GM18517 (cell line): ENCODE measurements at regions not wholly inside any gene's neighbourhood (a gene's known extent, or its start where the extent isn't known, plus 50 kb on each side); places are given as distances from the start of the nearest gene placed in this dataset.

Experiments
- ATAC-seq: cut with Tn5 transposase; IDR thresholded peaks from one replicate; pipeline ENCODE4 v1.9.1; 2021; ENCODE audit warnings: mild to moderate bottlenecking, moderate library complexity; ENCODE audit not compliant: unreplicated experiment

DNA sequence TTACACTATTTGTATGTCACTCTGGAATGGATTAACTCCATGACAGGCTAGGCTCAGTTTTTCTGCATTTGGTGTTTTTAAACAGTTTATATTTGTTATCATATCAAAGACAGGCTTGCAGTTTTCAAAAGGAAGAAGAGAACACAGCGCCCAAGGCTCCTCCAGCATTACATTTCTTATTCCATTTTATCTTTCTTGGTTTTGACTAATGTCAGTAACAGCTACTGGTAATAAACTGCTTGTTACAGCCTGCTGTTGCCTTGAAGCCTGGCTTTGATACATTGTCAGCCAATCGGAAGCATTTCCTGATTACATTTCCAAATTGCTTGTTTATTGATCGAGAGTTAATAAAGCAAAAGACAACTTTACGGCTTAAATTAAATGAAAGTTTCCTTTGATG lies 166.0 kb upstream of the MDFIC start:
- ATAC-seq: no peak

DNA sequence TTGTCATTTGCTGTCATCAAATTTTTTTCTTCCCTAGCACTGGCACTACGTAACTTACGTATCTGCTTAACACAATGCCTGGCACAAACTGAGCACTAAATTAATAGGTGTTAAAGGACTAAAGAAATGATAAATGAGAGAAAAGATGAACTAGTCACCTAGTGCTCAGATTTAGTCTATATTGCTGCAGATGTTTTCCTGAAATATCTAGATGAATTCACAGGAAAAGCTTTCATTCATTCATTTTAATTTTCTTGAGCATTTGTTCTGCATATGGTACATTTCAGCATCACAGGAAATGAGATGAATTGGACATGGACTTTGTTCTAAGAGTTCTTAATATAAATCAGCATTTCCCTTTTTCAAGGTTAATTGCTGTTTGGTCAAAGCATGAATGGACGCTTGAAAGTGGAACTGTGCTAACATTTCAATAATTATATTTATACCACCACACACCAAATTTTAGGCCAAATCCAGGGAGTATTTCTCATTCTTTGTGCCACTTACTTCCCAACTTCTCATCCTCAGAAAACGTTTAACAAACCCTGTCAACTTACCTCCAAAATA lies 163.2 kb upstream of the MDFIC start:
- no peak for ATAC-seq

DNA sequence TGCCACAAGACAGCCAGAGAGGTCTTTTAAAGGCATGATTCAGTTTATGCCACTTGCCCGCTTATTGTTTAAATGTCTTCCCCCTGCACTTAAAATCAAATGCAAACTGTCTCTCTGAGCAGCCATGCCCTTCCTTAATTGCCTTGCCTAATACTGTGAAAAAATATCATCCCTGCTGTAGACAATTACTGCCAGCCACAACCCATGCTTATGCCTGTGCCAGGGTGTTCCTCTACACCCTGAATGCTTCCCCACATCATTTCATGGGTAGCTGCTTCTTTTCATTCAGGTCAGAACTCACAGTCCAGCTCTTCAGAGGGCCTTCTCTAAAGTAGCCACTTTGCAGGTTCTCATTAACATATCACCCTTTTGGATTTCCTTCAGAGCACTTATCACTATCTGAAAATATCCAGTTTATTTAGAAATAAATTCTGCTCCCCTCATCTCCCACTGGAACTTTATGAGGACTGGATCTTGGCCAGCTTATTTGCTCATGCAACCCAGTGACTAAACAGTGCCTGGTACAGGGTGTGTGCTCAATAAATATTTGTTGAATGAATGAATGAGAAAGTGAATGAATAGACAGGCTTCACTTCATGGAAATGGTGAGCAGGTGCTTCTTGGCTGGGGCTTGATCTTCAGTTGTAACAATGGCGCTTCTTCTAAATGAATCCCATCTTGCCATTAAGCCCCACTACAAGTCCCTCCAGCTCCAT lies 162.4 kb upstream of the MDFIC start:
- no peak for ATAC-seq

DNA sequence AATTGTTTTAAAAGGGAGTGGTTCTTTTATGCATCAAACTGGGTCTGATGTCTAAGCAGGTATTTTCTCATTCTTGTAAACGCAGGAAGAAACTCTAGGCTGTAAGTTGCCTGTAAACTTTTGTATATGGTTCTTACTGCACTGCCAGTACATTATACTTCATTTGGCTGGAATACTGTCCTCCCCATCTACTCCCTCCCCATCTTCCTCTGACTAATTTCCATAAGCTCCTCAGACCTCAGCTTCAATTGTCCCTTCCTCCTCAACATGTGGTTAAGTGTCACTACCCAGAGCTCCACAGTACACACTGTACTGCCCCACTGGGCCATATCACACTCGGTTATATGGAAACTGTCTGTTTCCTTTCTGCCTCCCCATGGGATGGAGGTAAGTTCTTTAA lies 161.4 kb upstream of the MDFIC start:
- no peak for ATAC-seq

DNA sequence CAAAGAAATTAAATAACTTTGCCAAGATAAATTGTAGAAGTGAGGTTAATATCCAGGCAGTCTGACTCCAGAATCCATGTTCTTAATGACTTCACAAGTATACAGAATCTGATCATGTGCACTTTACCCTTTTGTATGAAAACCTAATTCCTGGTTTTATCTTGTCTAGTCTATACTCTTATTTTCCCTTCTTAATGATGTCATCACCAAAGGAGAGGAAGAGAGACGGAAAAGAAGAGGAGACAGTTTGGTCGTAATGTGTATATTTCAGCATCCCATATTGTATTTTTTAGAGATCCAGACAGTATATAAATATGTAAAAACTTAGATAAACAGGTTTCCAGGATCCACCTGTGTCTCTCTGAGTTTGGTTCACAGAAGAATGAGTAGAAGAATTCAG lies 159.9 kb upstream of the MDFIC start:
- ATAC-seq: no peak

DNA sequence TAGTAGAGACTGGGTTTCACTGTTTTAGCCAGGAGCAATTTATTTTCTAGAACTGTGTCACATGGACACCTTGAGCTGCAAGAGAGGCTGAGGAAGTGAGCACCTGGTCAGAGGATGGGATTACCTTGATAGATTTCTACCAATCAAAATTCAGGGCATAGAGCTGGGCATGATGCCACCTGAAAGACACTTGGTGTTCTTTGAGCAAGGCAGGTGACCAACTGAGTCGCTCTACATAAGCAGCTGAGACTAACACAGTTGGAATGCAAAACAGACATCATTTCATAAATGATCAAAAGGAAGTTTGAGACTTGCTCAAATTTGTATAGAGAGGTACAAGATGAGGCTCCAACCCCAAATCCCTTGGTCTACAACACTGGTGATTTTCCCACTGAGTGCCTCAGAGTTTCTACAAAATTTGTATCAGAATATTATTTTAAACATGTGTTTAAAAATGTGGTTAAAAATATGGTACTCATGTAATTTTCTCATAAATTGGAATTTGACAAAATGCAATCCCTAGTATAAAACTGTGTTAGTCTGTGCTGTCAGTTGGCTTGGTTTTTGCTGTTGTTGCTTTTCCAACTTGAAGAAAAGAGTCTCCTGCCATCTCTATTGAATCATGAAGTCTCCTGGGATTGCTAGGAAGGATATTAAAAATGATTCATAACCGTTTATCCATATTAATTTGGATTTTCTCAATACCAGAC lies 156.4 kb upstream of the MDFIC start:
- no peak for ATAC-seq

DNA sequence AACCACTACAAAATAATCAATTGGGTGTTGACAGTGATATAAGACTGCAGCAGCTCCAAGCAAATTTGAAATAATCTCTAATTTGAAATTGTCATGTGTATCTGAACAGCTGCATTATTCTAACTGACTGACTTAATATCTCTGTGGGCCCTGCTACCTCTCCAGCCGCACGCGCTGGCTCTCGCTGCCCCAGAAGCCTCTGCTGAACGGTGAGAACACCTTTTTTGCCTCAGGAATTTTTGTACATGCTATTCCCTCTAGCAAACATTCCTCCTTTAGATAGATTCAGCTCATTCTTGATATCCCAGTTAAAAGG lies 155.9 kb upstream of the MDFIC start:
- ATAC-seq: no peak

DNA sequence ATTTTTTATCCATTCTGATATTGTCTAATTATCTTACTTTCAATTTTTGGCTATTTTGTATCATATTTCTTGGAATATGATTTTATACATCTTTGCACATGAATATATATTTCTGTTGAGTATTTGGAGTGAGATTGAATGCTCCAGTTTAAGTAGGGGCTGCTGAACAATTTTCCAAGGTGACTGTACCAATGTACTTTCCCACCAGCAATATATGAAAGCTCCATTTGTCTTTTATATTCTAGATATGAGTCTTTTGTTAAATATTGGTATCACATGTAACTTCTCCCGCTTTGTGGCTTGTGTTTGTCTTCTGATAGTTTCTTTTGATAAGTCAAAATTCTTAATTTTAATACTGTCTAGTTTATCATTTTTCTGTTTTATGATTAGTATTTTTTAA lies 144.6 kb upstream of the MDFIC start:
- no peak for ATAC-seq

DNA sequence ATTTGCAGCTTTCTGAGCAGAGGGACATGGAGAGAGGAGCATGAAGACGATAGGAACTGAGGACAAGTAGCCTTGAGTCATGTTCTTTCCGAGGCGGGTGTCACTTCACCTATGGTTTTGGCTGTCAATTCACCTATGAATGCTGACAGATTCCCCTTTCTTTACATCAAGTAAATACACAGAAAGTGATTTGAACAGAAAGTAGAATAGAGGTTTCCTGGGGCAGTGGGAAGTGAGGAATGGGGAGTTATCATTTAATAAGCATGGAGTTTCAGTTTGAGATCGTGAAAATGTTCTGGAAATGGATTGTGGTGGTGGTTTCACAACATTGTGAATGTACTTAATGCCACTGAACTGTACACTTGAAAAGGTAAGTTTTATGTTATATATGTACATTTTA lies 138.4 kb upstream of the MDFIC start:
- no peak for ATAC-seq

DNA sequence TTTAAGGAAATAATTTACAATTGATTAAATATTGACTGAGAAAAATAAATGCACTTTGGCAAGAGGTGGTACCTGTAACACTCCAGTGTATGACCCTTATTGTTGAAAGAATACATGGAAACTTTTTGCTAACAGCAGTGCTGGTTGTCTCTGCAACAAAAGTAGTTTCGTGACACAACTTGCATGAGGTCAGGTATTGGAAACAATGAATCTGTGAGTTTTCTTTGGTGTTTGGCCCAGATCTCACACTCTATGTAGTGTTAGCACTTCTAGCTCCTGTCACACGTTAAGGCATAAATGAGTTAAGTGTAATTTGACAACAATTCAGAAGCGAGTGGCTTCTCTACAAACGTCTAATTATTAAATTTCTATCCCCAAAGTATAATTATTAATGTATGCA lies 137.7 kb upstream of the MDFIC start:
- ATAC-seq: no peak

DNA sequence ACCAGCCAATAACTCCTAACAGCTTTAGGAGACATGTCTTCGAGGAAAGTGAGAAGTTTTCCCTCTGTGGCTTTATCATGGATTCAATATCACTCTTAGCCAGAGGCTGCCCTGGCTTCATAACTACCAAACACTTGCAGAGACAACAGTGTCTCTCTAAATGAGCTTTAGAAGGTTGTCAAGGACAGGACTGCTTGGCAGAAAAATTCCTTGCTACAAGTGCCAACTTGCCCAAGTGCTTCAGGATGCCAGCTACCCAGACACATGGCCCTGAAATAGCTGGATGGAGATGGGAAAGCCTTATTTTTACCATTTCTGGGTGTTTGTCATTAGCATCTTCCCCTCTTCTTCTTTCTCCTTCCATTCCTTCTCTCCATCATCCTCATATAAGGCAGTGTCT lies 137.1 kb upstream of the MDFIC start:
- no peak for ATAC-seq

DNA sequence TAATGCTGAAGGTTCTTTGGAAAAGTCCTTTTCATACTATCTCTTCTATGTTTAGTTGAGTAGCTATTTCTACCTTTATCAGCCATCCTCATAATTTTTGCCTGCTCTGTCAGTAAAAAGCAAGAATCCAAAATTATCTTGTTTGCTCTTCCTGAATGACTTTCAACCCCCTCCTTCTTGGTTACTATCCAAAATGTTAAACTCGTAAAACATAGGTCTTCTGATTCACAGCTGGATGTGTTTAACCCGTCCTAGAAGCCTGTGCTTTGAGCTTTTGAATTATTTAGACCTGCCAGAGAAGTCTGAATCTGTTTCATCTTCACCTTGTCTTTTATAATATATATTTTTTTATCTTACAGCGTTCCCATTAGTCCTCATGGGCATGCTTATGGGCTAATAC lies 136.4 kb upstream of the MDFIC start:
- ATAC-seq: no peak

DNA sequence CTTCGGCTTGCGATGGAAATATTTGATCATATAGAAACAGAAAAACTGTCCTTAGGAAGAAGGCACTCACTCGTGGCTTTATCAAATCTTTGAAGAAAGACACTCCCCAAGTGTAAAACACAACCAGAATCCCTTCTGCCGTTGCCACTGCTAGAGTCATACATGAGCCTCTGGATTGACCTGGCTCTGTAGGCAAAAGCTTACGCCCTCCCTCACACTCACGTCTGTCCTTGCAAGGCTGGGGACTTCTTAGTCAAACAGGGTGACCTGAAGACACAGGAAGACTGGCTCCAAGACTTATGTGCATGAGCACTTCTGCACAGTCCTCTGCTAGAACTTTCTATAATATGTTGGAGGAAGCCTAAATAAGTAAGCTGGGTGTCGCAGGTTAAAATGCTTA lies 135.4 kb upstream of the MDFIC start:
- ATAC-seq: no peak

DNA sequence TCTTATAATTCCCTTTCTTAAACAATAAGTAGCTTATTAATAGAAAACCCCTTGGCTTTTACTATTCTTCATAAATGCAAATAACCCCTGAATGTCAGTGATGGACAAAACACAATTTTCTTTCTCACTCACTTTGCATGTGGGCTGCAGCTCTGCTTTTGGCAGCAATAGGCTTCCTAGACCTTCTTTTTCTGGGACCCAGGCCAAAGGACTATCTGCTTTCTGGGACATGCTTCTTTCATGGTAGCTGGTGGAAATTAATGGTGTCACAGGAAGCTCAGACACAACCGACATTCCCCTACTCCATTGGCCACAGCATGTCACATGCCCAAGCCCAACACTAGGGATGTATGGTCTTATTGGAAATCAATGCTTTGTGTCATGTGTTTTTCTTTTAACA lies 134.3 kb upstream of the MDFIC start:
- no peak for ATAC-seq

DNA sequence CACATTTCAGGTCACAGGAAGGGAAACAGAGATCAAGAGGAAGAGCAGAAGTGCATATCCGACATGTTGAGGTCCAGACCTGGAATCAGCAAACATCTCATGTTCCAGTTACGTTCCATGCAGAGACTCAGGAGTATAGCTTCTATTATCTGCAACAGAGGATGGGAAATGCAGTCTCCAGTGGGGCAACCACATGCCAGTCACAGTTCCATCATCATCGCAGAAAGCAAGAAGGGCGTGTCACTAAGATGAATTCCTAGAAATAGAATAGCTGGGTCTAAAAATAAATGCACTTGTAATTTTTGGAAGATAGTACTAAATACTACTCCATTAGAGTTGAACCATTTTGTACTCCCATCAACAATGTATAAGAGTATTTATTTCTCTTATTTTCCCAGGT lies 133.2 kb upstream of the MDFIC start:
- no peak for ATAC-seq

DNA sequence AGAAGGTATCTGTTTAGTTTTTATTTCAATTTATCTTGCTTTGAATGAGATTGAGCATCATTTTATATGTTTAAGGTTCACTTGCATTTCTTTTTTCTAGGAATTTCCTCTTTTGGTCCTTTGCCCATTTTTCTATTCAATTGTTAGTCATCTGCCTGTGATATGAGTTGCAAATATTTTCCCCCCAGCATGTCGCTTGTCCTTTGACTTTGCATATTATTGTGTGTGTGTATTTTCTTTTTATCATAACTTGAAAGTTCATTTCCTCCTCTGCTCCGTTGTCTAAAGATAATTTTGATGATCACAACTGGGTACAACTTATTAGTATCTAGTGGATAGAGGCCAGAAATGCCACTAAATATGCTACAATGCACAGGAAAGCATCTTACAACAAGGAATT lies 132.7 kb upstream of the MDFIC start:
- no peak for ATAC-seq

DNA sequence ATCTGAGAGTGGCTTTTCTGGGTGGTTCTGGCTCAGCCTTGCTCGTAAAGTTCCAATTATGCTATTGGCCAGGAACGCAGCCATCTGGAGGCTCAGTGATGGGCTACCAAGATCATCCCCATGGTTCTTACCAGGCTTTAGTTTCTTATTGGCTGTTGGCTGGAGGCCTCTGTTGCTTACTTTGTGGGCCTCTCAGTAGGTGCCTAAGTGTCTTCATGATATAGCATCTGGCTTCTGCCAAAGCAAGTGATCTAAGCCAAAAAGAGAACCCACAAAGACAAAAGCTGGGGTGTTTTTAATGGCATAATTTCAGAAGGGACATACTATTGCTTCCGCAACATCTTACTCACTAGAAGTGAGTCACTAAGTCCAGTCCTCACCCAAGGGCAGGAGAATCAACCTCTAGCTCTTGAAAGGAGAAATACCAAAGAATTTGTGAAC lies 132.0 kb upstream of the MDFIC start:
- ATAC-seq: no peak

DNA sequence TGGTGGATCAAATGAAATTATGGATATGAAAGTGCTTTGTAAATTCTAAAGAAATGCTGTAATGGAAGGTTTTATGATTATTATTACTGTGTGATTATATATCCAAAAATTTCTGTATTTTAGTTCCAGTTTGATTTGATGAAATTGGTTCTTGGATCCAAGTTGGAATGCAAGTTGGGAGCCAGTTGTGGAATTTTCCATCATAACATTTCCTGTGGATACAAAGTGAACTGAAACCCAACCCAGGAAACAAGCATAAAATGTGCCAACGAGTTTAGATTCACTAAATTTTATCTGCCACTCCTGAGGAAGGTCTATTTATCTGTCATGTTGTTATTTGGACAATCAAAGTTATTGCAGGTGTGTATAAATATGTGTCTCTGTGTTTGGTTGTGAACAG lies 131.4 kb upstream of the MDFIC start:
- ATAC-seq: no peak

DNA sequence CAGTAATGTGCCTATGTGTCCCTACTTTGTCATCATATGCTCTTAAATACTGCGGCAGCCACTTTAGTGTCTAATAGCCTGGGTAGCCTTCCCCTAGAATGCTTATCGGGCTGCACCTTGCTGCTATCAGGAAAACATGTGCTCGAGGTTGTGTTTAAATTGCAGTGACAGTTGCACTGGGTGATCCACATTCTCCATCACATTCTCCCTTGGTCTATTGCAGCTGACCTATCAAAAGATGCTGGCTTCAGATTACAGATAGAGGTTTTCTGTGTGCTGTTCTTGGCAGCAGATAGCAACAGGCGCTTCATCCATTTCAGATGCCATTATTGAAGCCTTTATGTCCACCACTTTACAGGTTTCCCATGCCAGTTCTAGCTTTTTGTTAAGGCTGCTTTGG lies 130.1 kb upstream of the MDFIC start:
- no peak for ATAC-seq

DNA sequence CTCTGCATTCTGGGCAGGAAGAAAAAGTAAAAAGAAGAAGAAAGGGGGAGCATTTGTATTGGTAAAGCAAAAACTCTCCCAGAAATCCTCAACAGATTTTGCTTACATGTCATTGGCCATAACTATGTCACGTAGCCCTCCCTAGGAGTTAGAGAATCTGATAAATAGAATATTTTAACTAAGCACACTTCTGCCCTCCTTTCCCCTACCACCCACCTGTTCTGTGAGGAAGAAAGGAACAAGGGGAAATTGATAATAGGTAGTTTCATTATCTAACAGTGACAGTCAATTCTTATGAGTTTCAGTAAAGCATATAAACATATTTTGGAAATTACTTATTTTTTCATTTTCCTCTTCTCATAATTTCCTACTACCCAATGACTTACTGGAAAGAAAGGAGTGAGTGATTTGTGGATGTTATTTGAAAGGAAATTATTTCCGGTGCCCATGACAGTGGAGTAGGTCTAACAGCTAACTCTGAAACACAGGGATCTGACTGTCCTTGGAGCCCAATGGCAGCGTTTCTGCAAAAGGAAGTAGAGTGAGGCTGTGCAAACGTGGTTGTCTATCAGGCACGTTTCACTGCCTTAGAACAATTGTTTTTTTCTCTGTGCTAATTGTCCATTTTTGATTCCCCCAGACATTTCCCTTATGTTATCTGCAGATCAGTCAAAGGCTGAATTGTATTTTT lies 128.6 kb upstream of the MDFIC start:
- ATAC-seq: no peak

DNA sequence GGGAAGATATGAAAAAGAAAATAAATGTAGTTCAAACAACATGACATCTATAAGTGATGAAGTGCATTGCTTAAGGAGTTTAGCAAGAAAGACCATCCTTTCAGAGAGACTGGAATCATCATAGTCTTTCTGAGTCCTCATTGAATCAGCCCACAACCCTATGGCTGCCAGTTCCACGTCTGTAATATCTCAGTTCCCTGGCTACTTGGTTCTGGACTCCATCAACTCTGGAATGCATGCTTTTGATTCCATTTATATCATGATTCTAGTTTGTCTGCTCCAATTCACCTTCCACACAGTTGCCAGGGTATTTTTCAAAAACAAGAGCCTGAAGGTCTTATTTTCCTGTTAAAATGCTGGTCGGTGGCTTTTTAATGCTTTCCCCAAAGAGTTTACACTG lies 126.4 kb upstream of the MDFIC start:
- ATAC-seq: no peak

DNA sequence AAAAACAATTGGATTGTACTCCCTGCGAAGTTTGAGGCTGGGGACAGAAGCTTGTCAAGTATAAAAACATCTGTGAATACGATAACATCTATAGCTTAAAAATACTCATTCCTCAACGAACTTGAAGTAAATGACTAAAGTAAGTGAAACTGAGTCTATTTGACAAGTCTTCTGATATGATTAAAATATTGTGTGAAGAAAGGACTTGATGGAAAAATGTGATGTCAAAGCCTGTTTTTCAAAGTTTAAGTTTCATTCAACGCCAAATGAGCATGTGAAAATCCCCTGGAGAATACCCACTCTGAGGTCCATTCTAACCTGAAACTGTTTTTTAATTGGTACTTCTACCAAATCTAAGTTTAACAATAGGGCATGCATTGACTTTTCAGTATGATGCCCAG lies 122.3 kb upstream of the MDFIC start:
- no peak for ATAC-seq
